ENCODE measurements at regions not wholly inside any gene's neighbourhood (a gene's known extent, or its start where the extent isn't known, plus 50 kb on each side); places are given as distances from the start of the nearest gene placed in this dataset.

GRCh38 chr2:147173798-147174197, 671.0 kb upstream of the ACVR2A start:
- ATAC-seq (no peak), DNase-seq (ENCODE audit: low read depth, low spot score) (no peak)
- ChIA-PET CTCF (no interaction called here), RAD21 (ENCODE audit: low non-redundant PET in 1 of 2, low total read pairs in 2 of 2, uncharacterized antibody in 2 of 2, unreplicated experiment in 2 of 2) (no interaction called here), POLR2A (no interaction called here)
- H2AFZ ChIP-seq (ENCODE audit: low read depth, low read length, poor library complexity, severe bottlenecking), result no peak overlapping the region
- no peak overlapping the region for H3K4me3 ChIP-seq (replicated peaks in 1 of 2; ENCODE audit: low read depth in 1 of 2, low read length in 2 of 2)
- TF ChIP-seq CTCF (IDR thresholded peaks at IDR 0.05 in 2 of 3, conservative IDR thresholded peaks at IDR 0.05 in 1 of 3; ENCODE audit: borderline replicate concordance in 1 of 3, insufficient read depth in 1 of 3, low read depth in 2 of 3, low read length in 2 of 3) (no peak), CEBPB (IDR thresholded peaks at IDR 0.05; ENCODE audit: low read depth) (no peak), TCF7L2 (IDR thresholded peaks at IDR 0.05; ENCODE audit: borderline replicate concordance, extremely low read depth, insufficient read depth, insufficient read length) (no peak), MAX (IDR thresholded peaks at IDR 0.05) (no peak), POLR2A (IDR thresholded peaks at IDR 0.05; ENCODE audit: borderline replicate concordance, extremely low read depth, insufficient read depth, insufficient read length) (no peak), ATF3 (IDR thresholded peaks at IDR 0.05) (no peak), JUND (IDR thresholded peaks at IDR 0.05) (no peak), YY1 (IDR thresholded peaks at IDR 0.05; ENCODE audit: extremely low read depth, insufficient replicate concordance, low read depth, low read length) (no peak), POLR2AphosphoS5 (IDR thresholded peaks at IDR 0.05; ENCODE audit: low read depth, low read length) (no peak), SP1 (IDR thresholded peaks at IDR 0.05; ENCODE audit: low read depth) (no peak), RAD21 (IDR thresholded peaks at IDR 0.05; ENCODE audit: low read depth) (no peak), EZH2 (IDR thresholded peaks at IDR 0.05) (no peak), ZBTB33 (IDR thresholded peaks at IDR 0.05; ENCODE audit: extremely low read depth, insufficient replicate concordance, low read length) (no peak), EGR1 (IDR thresholded peaks at IDR 0.05; ENCODE audit: low read depth) (no peak), SIN3A (IDR thresholded peaks at IDR 0.05; ENCODE audit: low read depth) (no peak)
- no peak overlapping the region for H3K9ac ChIP-seq (ENCODE audit: low read length)
- no peak overlapping the region for H3K4me2 ChIP-seq (ENCODE audit: low read length)
- H3K9me3 ChIP-seq (ENCODE audit: control insufficient read depth in 1 of 2, insufficient read depth in 1 of 2, low read depth in 1 of 2, low read length in 2 of 2), result no peaks in the 10 kb centered on the region
- H4K20me1 ChIP-seq (ENCODE audit: insufficient read depth), result no peaks in the 10 kb centered on the region
- intact Hi-C loops (cut with micrococcal nuclease), result no loop called here
- no peaks in the 10 kb centered on the region for H3K36me3 ChIP-seq (ENCODE audit: control insufficient read depth in 1 of 2, insufficient read depth in 2 of 2, low read length in 2 of 2)
- no peaks in the 10 kb centered on the region for H3K4me1 ChIP-seq (ENCODE audit: control insufficient read depth in 1 of 2, insufficient read depth in 2 of 2, low read length in 2 of 2)
- H3K79me2 ChIP-seq (ENCODE audit: insufficient read depth, low read length), result no peaks in the 10 kb centered on the region
- no peaks in the 10 kb centered on the region for H3K27me3 ChIP-seq (ENCODE audit: insufficient read depth, low read length)
- no TSS peak for BruUV-seq (replicated peaks)
- no peaks in the 10 kb centered on the region for H3K9me2 ChIP-seq (ENCODE audit: insufficient read depth)
- no peak overlapping the region for H3K27ac ChIP-seq (ENCODE audit: low read depth, low read length)
